ENCODE measurements at regions not wholly inside any gene's neighbourhood (a gene's known extent, or its start where the extent isn't known, plus 50 kb on each side); places are given as distances from the start of the nearest gene placed in this dataset.

- no peak for TF ChIP-seq POLR2A (IDR thresholded peaks at IDR 0.05)
- TF ChIP-seq CTCF (IDR thresholded peaks at IDR 0.05), result peak; percentile 62 to 94 (median 86)
- DNase-seq, result peak in 2 of 3 donors; percentile 24 to 81
- Histone ChIP-seq H3K4me3 (no peak overlapping the region), H3K4me1 (no peaks in the 10 kb centered on the region), H3K36me3 (no peaks in the 10 kb centered on the region), H3K27ac (no peak overlapping the region), H3K27me3 (no peaks in the 10 kb centered on the region), H3K9me3 (no peaks in the 10 kb centered on the region)
These were observed 71.2 kb upstream of the FOXK1 start for GRCh38 chr7:4610768-4611467.

- DNase-seq, result no peak
- no peak overlapping the region for H3K4me3 ChIP-seq
- no peak for TF ChIP-seq POLR2A (IDR thresholded peaks at IDR 0.05)
- TF ChIP-seq CTCF (IDR thresholded peaks at IDR 0.05), result no peak
- no peaks in the 10 kb centered on the region for H3K4me1 ChIP-seq
- no peaks in the 10 kb centered on the region for H3K27me3 ChIP-seq
- H3K36me3 ChIP-seq, result no peaks in the 10 kb centered on the region
- no peak overlapping the region for H3K27ac ChIP-seq
- H3K9me3 ChIP-seq, result no peaks in the 10 kb centered on the region
These were observed 69.9 kb upstream of the FOXK1 start for GRCh38 chr7:4612237-4612636.

- H3K27ac ChIP-seq, result peak overlapping the region in 2 of 4 donors; percentile 16 to 52
These were observed 68.9 kb upstream of the FOXK1 start for GRCh38 chr7:4612939-4613841.

GRCh38 chr7:4613846-4614548, 68.1 kb upstream of the FOXK1 start:
- Histone ChIP-seq H3K4me3 (peak overlapping the region in 1 of 4 donors; percentile 19), H3K27me3 (no peaks in the 10 kb centered on the region), H3K27ac (peak overlapping the region in 2 of 4 donors; percentile 16 to 52), H3K9me3 (no peaks in the 10 kb centered on the region), H3K4me1 (no peaks in the 10 kb centered on the region), H3K36me3 (no peaks in the 10 kb centered on the region)
- no peak for DNase-seq
- TF ChIP-seq POLR2A (IDR thresholded peaks at IDR 0.05) (no peak), CTCF (IDR thresholded peaks at IDR 0.05) (no peak)

More at GRCh38 chr7:4612939-4613841, 68.9 kb upstream of the FOXK1 start:
- no peaks in the 10 kb centered on the region for H3K9me3 ChIP-seq
- no peaks in the 10 kb centered on the region for H3K27me3 ChIP-seq
- no peak for DNase-seq
- H3K36me3 ChIP-seq, result no peaks in the 10 kb centered on the region
- H3K4me3 ChIP-seq, result peak overlapping the region in 3 of 4 donors; percentile 9 to 19 (median 9)
- TF ChIP-seq CTCF (IDR thresholded peaks at IDR 0.05) (no peak), POLR2A (IDR thresholded peaks at IDR 0.05) (no peak)
- no peaks in the 10 kb centered on the region for H3K4me1 ChIP-seq

- TF ChIP-seq CTCF (IDR thresholded peaks at IDR 0.05) (no peak), POLR2A (IDR thresholded peaks at IDR 0.05) (no peak)
- H3K9me3 ChIP-seq, result no peaks in the 10 kb centered on the region
- no peaks in the 10 kb centered on the region for H3K4me1 ChIP-seq
- no peak overlapping the region for H3K27ac ChIP-seq
- no peak overlapping the region for H3K4me3 ChIP-seq
- DNase-seq, result no peak
- H3K27me3 ChIP-seq, result no peaks in the 10 kb centered on the region
- H3K36me3 ChIP-seq, result no peaks in the 10 kb centered on the region
These were observed 66.0 kb upstream of the FOXK1 start for GRCh38 chr7:4616116-4616515.

All from Peyer's patch (tissue), 4 donors.